Renal cortex interstitium (tissue), 11 donors: ENCODE measurements at regions not wholly inside any gene's neighbourhood (a gene's known extent, or its start where the extent isn't known, plus 50 kb on each side); places are given as distances from the start of the nearest gene placed in this dataset.

ENCODE experiments used
- DNase-seq, 11 donors: peaks; one replicate each; pipeline ENCODE4 v3.0.0-alpha.2; 2013; ENCODE audit warnings: low read depth in 9 of 11, low spot score in 4 of 11; ENCODE audit errors: extremely low read depth in 1 of 11

- DNase-seq: no peak
Observed at GRCh38 chr15:70440416-70441138, 322.8 kb downstream of the UACA start.

GRCh38 chr15:70439880-70440279, 323.5 kb downstream of the UACA start:
- no peak for DNase-seq

- no peak for DNase-seq
Observed at GRCh38 chr15:70439304-70439877, 324.0 kb downstream of the UACA start.

- no peak for DNase-seq
Observed at GRCh38 chr15:70438776-70439175, 324.6 kb downstream of the UACA start.

- no peak for DNase-seq
Observed at GRCh38 chr15:70437882-70438451, 325.4 kb downstream of the UACA start.

- no peak for DNase-seq
Observed at GRCh38 chr15:70437089-70437488, 326.3 kb downstream of the UACA start.

- DNase-seq: no peak
Observed at GRCh38 chr15:70436428-70436827, 326.9 kb downstream of the UACA start.

GRCh38 chr15:70435872-70436271, 327.5 kb downstream of the UACA start:
- no peak for DNase-seq

- no peak for DNase-seq
Observed at GRCh38 chr15:70435369-70435768, 328.0 kb downstream of the UACA start.

GRCh38 chr15:70433586-70434324, 329.6 kb downstream of the UACA start:
- DNase-seq: no peak

- no peak for DNase-seq
Observed at GRCh38 chr15:70432924-70433495, 330.3 kb downstream of the UACA start.

GRCh38 chr15:70431854-70432253, 331.5 kb downstream of the UACA start:
- no peak for DNase-seq

GRCh38 chr15:70430069-70430468, 332.4 kb upstream of the TLE3 start:
- DNase-seq: no peak

GRCh38 chr15:70429056-70429722, 331.5 kb upstream of the TLE3 start:
- no peak for DNase-seq

GRCh38 chr15:70428211-70428822, 330.6 kb upstream of the TLE3 start:
- no peak for DNase-seq

GRCh38 chr15:70427167-70428120, 329.7 kb upstream of the TLE3 start:
- no peak for DNase-seq

- no peak for DNase-seq
Observed at GRCh38 chr15:70426096-70426821, 328.5 kb upstream of the TLE3 start.
